GM19463 (cell line): ENCODE measurements at regions not wholly inside any gene's neighbourhood (a gene's known extent, or its start where the extent isn't known, plus 50 kb on each side); places are given as distances from the start of the nearest gene placed in this dataset.
"Not testable (repeated sequence)": the region's sequence is repeated elsewhere in the genome, so short reads cannot be mapped to it uniquely, and the experiment has no call there.

Experiments
- ATAC-seq: cut with Tn5 transposase; IDR thresholded peaks from one replicate; pipeline ENCODE4 v1.9.1; 2021; ENCODE audit warnings: mild to moderate bottlenecking, moderate library complexity; ENCODE audit not compliant: unreplicated experiment

DNA sequence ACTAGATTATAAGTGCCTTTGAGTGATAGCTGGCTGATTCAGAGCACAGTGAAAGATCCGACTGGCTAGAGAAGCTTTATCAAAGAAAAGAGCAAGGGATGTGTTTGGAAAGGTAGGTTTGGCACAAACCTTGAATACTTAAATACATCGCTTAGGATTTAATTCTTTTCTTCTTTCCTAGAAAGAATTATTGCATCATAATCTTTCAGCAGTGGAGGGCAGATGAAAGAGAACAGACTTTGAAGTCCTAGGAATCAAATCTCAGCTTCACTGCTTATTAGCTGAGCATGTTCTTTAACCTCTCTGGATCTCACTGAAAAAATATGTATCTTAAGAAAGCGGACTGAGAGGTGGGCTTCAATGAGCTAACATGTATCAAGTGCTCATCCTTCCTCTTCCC, 122.8 kb downstream of the ZNF365 start:
- ATAC-seq = no peak

- no peak for ATAC-seq
Observed at GRCh38 chr10:62498271-62498670, 124.1 kb downstream of the ZNF365 start.

DNA sequence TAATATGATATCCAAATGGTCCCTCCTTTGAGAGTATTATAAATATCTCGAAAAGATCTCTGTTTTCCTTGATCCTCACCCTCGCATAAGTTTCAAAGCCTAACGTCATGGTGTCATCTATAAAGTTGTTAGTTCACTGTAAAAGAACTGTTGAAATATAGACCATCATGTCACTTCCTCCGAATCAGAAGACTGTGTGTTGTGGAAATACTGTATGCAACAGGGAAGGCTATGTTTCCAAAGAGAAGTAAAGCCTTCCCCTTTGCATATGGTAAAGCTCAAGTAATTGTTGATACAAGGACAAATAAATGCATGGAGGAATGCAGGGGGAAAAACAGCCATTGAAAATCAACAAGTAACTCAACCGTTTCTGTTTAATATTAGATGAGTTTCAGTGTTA, 125.9 kb downstream of the ZNF365 start:
- ATAC-seq = not testable (repeated sequence)

- ATAC-seq = no peak
Observed at GRCh38 chr10:62501547-62501946, 127.4 kb downstream of the ZNF365 start.

- no peak for ATAC-seq
Observed at GRCh38 chr10:62502995-62503613, 128.9 kb downstream of the ZNF365 start.

DNA sequence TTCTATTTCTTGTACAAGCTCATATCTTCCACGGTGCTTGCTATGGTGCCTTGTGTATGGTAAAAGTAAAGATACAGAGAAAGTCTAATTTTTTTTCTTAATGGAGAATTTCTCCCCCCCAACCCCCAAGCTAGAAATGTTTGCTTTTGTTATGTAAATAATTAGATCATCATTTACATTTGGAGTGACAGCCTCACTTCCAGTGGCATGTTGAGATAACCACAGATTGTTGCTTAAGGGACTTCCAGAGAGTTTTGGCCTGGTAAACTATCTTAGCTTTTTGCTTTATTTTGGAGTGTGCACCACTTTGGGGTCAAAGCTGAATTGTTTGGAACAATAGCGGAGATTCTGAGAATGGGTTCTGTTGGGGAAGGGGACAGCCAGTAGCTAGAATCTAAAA, 129.7 kb downstream of the ZNF365 start:
- ATAC-seq = no peak

DNA sequence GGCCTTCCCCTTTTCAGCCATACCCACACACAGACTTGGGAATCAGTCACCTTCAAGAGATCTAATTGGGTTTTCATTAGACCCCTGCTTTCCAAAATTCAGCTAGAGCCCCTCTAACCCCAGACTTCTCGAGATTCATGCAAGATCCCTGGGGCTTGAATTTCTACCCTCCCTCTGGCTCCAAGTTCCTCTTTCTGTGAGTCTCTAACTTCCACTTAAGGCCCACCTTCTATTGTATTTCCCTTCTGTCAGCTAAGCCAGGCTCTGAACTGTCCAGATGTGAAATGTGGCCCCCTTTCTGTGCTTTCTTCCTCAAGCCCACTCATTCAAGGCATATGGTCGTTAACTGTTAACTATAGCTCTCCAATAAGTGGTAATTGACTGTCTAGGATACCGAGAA, 132.2 kb downstream of the ZNF365 start:
- no peak for ATAC-seq

- ATAC-seq = peak; percentile 15
Observed at GRCh38 chr10:62511238-62511637, 137.1 kb downstream of the ZNF365 start.

- ATAC-seq = peak; percentile 89
Observed at GRCh38 chr10:62511656-62512055, 137.5 kb downstream of the ZNF365 start.

- ATAC-seq = no peak
Observed at GRCh38 chr10:62512732-62513475, 138.7 kb downstream of the ZNF365 start.

GRCh38 chr10:62514079-62514693, 140.0 kb downstream of the ZNF365 start:
- no peak for ATAC-seq

DNA sequence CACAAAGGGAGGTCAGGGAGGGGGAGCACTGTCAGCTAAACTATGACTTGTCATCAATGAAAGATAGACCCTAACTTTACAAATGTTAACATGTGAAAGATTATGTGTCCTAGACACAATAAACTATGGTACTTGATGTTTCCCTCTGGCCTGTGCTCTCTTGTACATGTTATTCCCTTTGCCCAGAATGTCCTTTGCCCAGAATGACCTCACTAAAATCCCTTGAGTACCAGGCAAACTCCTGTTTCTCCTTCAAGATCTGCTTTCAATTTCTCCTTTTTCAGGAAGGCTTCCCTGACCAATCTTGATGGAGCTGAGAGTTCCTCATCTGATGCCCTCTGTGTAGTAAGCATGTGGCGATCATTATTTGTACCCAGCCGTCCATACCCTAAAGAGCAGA, 143.1 kb downstream of the ZNF365 start:
- no peak for ATAC-seq

DNA sequence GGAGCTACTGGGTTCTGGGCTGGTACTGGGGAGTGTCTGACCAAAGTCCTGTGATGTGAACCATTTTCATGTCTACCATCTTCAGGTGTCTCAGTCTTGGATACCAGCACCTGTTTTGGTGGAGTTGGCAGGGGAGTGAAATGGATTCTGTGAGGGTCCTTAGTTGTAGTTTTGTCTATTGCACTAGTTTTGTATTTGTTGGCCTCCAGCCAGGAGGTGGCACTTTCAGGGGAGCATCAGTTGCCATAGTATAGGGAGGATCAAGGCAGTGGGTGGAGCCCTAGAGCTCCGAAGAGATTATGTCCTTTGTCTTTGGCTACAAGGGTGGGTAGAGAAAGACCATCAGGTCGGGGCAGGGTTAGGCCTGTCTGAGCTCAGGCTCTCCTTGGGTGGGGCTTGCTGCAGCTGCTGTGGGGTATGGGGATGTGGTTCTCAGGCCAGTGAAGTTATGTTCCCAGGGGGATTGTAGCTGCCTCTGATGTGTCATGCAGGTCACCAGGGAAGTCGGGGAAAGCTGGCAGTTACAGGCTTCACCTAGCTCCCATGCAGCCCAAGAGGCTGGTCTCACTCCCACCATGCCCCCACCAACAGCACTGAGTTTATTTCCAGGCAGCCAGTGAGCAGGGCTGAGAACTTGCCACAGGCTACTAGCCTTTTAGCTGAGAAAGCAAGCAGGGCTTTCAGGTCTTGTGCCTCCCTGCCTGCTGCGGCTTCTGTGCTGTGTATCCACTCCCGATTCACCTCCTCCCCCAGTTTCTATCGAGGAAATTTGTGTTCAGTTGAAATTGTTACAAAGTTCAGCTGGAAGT, 153.1 kb downstream of the ZNF365 start:
- peak; percentile 57 for ATAC-seq

- ATAC-seq = peak; percentile 78
Observed at GRCh38 chr10:62528441-62528840, 154.3 kb downstream of the ZNF365 start.

DNA sequence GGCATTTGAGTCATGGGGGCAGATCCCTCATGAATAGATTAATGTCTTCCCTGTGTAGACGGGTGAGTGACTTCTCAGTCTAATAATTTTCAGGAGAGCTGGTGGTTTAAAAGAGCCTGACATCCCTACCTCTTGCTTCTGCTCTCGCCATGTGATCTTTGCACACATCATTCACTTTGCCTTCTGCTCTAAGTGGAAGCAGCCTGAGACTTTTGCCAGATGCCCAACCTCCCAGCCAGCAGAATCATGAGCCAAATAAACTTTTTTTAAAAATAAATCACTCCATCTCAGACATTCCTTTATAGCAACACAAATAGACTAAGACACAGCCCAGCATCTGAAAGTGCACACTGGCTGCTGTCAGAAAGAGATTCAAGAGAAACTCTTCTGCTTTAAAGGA, 155.2 kb downstream of the ZNF365 start:
- no peak for ATAC-seq

DNA sequence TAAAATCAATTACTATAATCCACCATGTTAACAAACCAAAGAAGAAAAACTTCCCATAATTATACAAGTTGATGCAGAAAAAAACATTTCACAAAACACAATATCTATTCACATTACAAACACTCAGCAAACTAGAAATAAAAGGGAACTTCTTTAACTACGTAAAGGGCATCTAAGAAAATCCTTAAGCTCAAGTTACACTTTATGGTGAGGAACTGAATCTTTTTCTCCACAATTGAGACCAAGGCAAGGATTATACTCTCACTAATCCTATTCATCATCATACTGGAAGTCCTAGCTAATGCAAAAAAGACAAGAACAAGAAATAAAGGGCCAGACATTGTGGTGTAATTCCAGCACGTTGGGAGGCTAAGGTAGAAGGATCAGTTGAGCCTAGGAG, 159.9 kb downstream of the ZNF365 start:
- ATAC-seq = no peak

DNA sequence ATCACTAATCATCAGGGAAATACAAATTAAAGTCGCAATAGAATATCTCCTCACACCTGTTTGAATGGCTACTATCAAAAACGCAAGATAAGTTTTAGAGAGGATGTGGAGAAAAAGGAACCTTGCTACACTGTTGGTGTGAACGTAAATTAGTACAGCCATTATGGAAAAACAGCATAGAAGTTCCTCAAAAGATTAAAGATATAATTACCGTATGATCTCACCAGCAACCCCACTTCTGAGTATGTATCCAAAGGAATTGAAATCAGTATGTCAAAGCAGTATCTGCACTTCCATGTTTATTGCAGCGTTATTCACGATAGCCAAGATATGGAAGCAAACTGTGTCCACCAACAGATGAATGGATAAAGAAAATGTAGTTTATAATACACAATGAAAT, 164.4 kb downstream of the ZNF365 start:
- ATAC-seq = no peak

DNA sequence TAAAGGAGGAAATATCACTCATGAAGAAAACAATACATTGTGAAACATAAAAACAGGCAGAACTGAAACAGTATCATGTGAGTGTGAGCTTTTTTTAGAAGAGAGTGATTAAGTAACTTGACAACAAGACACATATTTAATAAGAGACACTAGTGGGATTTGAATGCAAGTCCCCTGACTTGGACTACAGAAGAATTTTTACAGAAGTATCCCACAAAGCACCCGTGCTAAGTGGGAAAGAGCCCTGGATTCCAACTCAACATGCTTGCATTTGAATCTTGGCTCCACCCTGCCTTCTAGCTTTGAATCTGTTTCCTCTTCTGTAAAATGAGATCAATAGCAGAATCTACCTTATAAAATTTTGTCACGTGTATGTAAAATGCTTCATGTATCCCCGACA, 166.2 kb downstream of the ZNF365 start:
- no peak for ATAC-seq

DNA sequence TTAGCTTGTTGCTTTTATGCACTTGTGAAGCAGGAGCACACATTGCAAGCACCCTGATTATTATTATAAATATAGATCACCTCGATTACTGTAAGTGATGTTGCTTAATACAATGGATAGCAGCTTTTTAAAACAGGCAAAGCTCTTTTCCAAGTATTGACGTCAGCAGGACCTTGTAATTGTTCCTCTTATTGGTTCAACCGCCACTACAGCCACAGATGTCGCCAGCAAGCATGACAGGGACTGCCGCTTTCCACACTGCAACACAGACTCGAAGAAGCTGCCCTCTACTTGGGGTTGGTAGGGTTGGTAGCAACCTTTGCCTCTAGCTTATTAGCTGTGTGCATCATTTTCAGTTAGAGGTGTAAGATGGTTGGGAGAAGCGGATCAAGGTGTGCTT, 167.6 kb downstream of the ZNF365 start:
- no peak for ATAC-seq

- no peak for ATAC-seq
Observed at GRCh38 chr10:62543571-62544355, 169.6 kb downstream of the ZNF365 start.
